COLO668 (cell line): ENCODE measurements at regions not wholly inside any gene's neighbourhood (a gene's known extent, or its start where the extent isn't known, plus 50 kb on each side); places are given as distances from the start of the nearest gene placed in this dataset.

Experiments
- DNase-seq: peaks from one replicate; lab custom pipeline; 2025; ENCODE audit not compliant: unreplicated experiment; lab: John Stamatoyannopoulos, UW

- no peak for DNase-seq
Observed at GRCh38 chr11:80636999-80637398, 1196.2 kb upstream of the TENM4 start.

DNA sequence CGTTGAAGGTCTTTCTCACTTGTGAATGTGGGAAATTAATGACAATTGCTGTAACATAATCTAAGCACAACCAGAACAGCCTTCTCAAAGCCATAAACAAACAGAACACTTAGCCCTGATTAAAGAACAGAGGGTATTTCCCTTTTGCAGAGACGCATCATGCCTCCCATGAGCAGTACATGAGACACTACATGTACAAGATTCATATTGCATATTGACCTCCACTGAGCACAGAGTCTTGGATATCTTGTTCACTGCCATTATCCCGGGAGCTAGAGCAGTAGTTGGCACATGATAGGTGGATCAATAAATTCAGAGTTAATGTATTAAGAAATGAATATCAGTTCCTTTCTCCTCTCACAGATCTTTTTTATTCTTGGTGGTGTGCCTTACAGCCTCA, 1194.3 kb upstream of the TENM4 start:
- DNase-seq: no peak

GRCh38 chr11:80632691-80633090, 1191.9 kb upstream of the TENM4 start:
- no peak for DNase-seq

DNA sequence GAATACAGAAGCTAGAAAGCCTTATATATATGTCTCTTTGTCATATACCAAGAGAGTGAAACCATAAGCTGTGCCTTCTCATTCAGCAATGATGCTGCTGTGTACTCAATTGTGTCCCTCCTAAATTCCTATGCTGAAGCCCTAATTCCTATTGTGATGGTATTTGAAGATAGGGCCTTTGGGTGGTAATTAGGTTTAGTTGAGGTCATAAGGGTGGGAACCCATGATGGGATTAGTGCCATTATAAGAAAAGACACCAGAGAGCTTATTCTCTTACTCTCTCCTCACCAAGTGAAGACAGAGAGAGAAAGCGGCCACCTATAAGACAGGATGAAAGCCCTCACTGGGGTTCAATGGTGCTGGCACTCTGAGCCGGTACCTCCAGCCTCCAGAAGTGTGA, 1191.3 kb upstream of the TENM4 start:
- DNase-seq: no peak

- DNase-seq: no peak
Observed at GRCh38 chr11:80629466-80629865, 1188.6 kb upstream of the TENM4 start.

DNA sequence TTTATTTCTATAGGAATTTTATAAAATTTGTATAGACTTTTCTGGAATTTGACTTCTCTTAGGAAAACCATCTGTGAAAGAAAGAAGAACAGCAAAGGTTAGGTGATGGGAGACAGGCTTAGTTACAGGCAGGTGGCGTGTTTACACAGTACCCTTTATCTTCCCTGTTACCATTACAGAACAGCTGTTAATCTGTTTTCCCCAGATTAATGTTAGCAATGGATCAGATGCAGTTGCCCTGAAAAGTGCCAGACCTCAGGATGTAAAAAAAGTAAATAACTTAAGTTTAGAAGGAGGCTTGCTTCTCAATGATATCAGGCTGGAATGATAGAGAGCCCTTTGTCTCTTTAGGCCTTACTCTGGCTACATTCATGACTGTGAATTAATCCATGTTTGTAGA, 1186.5 kb upstream of the TENM4 start:
- no peak for DNase-seq

DNA sequence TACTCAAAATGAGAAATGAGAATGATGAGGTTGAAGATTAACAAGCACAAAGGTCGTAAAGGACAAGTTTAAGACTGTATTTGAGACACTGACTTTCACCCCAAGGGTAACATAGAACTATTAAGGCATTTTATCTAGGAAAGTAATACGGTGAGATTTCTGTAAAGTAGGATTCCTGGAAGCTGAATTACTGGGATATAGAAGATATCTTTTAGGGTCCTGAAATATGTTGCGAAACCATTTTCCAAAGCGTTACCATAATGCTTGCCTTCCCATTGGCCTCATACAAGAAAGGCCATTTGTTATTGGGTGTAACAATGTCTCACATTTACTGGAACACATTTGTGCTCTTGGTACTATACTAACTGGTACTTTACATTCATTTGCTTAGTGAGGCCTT, 1185.9 kb upstream of the TENM4 start:
- no peak for DNase-seq

- DNase-seq: no peak
Observed at GRCh38 chr11:80625563-80625962, 1184.7 kb upstream of the TENM4 start.

DNA sequence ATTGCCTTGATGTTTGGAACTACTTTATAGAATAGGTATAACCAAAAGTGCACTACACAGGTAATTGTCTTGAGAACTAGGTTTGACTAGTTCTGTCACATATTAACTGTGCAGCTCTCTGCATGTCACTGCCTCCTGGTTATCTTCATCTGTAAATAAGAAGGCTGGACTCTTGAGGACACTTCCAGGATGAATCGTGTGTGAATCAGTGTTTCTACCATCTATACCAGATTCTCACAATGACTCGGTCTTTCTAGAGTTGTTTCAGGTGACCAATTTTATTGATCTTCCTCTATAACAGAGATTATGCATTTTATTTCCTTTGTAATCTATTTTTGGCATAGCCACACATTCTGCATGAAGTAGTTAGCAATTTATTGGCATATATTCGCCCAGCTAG, 1181.0 kb upstream of the TENM4 start:
- no peak for DNase-seq

- no peak for DNase-seq
Observed at GRCh38 chr11:80620867-80621266, 1180.0 kb upstream of the TENM4 start.

- no peak for DNase-seq
Observed at GRCh38 chr11:80617156-80617555, 1176.3 kb upstream of the TENM4 start.

DNA sequence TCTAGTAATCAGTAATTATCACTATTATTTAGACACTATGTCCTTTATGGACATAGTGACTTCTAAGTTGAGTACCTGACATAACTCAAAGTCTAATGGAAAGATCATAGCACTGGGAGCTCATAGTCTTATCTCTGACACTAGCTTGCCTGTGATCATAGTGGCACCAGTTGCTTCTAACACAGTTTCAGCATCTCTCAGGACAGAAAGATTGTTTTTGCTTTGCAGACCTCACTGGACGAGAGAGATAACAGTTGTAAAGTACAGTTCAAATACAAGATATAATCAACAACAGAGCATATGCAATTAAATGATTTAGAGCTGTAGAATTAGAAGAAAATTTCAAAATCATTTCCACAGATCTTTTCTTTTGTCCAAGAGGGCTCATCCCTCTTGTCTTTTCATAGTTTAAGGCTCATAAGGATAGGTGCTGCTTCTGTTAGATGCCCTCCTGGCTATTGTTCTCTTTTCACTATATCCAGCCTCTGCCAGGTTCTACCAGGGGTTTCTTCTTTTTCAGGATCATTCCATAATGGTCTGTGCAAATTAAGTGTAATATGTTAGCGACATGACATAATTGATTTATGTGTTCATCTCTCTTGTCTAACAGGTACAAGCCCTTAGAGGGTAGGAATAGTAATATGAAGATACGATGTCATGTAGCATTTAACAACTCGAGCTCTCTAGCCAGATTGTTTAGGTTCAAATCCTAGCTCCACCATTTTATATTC, 1175.4 kb upstream of the TENM4 start:
- no peak for DNase-seq

DNA sequence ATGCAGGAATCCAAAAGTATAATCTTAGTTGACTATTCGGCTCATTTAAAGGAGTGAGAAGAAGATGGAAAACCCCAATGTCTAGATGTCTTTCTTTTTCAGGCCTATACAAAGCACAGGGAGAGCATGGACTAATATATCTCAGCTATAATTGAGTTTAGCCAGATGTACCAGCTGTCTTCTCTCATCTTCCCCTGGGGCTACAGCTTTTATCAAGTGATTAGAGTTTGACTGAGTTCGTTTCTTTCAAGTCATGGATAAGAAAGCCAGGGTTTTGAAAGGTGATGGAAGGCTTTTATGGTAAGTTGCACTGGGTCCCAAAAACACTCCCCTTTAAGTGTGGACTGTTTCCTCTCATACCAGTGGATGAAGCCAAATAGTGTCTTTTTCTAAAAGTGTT, 1172.8 kb upstream of the TENM4 start:
- DNase-seq: no peak

- no peak for DNase-seq
Observed at GRCh38 chr11:80610516-80610915, 1169.7 kb upstream of the TENM4 start.

DNA sequence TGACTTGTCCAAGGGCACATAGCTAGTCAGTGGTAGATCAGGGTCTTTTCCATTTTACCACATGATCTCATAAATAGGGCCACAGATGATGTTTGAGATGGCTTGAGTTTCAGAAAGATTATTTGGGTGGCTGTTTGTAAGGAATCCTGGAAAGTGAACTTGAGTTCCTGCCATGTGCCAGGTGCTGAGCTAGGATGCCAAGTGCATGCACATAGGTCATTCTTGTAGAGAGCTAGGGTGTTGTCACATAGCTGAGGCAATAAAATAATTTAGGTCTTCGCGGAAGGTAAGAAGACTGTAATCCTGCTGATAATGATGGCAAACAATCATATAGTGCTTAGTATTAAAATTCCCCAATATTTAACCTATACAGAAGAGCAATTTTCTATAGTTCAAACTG, 1162.6 kb upstream of the TENM4 start:
- DNase-seq: no peak

DNA sequence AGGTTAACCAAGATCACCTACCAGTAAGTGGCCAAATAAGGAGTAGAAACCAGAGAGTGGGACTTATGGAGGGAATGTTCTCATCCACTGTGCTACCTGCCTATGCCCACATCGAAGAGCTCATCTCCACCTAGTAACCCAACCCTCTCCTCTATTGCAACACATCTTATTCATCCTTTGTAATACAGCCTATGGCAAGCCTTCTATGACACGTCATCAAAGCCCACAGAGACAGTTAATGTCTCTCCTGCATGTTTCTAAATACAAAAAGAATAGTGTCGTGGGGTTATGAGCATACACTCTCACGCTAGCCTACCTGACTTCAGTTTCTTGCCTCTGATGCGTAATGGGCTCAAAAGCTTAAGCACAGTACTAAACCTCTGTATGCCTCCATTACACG, 1158.1 kb upstream of the TENM4 start:
- no peak for DNase-seq

DNA sequence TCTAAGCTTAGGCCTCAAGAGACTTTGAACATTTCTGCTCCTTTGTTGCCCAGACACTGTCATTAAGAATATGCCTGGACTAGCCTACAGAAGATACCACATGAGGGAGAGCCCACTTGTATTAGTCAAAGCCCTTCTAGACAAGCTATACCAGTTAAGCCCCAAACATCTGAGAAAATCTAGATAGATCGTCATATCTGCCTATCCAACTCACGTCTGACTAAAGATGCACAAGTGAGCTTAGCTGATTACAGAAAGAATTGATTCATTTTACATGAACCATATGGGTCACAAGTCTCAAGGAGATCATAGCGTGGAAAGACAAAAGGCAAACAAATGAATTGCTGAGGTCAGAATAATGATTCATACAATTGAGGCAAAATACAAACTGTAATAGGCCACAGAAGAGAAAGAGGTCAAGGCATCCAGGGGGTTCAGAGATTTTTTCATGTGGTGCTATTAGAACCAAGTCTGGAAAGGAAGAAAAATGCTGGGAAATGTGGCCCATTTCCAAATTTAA, 1155.5 kb upstream of the TENM4 start:
- no peak for DNase-seq

- no peak for DNase-seq
Observed at GRCh38 chr11:80595011-80595410, 1154.2 kb upstream of the TENM4 start.

DNA sequence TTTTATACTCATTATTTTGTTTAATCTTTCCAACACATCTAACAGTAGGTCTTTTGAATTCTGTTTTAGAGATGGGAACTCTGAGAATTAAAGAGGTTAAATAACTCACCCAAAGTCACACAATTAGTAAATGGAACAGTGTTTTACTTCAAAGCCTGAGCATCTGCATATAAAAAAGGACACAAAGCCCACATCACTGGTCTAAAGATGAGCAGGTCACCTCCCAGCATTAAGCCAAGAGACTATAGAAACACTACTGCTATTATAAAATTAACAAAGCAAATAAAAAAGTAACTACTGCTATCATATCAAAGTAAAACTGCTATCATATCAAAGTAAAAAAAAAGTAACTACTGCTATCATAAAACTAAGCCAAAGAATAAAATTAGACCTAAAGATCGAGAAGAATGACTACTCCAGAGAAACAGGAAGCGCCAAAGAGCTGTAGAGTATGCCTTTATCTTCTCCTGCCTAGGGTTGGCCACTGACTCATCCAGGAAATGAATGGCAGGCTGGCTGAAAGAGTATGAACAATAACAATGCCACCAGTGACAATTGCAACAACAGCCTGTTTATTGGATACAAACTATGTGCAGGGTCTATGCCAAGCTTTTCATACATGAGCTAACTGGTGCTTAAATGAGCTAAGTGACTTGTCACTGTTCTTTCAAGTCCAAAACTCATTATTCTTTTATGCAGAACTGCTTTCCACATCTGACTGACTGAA, 1153.0 kb upstream of the TENM4 start:
- no peak for DNase-seq

- no peak for DNase-seq
Observed at GRCh38 chr11:80592546-80592945, 1151.7 kb upstream of the TENM4 start.

- DNase-seq: no peak
Observed at GRCh38 chr11:80587906-80588305, 1147.1 kb upstream of the TENM4 start.

GRCh38 chr11:80586464-80586863, 1145.6 kb upstream of the TENM4 start:
- no peak for DNase-seq

GRCh38 chr11:80584661-80585060, 1143.8 kb upstream of the TENM4 start:
- no peak for DNase-seq
